Kidney capillary endothelial cell (primary cell): ENCODE measurements at regions not wholly inside any gene's neighbourhood (a gene's known extent, or its start where the extent isn't known, plus 50 kb on each side); places are given as distances from the start of the nearest gene placed in this dataset.
"Not testable (repeated sequence)": the region's sequence is repeated elsewhere in the genome, so short reads cannot be mapped to it uniquely, and the experiment has no call there.

ENCODE experiments used
- DNase-seq: peaks from one replicate; pipeline ENCODE4 v3.0.0-alpha.2; 2018; ENCODE audit warnings: low spot score

- not testable (repeated sequence) for DNase-seq
Observed at GRCh38 chr16:29578898-29579297, 72.7 kb upstream of the NPIPB12 start.

- DNase-seq, result not testable (repeated sequence)
Observed at GRCh38 chr16:29581764-29582163, 75.6 kb upstream of the NPIPB12 start.

- not testable (repeated sequence) for DNase-seq
Observed at GRCh38 chr16:29591919-29592318, 71.1 kb upstream of the SPN start.

- DNase-seq, result not testable (repeated sequence)
Observed at GRCh38 chr16:29594269-29594925, 68.7 kb upstream of the SPN start.

- peak; percentile 63 for DNase-seq
Observed at GRCh38 chr16:29594926-29595838, 67.9 kb upstream of the SPN start.

- not testable (repeated sequence) for DNase-seq
Observed at GRCh38 chr16:29597030-29597429, 66.0 kb upstream of the SPN start.

GRCh38 chr16:29600111-29601000, 62.7 kb upstream of the SPN start:
- DNase-seq, result not testable (repeated sequence)

- not testable (repeated sequence) for DNase-seq
Observed at GRCh38 chr16:29602247-29602625, 60.8 kb upstream of the SPN start.

GRCh38 chr16:29602683-29603088, 60.4 kb upstream of the SPN start:
- not testable (repeated sequence) for DNase-seq

GRCh38 chr16:29604631-29605549, 58.2 kb upstream of the SPN start:
- DNase-seq, result not testable (repeated sequence)

GRCh38 chr16:29605593-29606205, 57.3 kb upstream of the SPN start:
- DNase-seq, result not testable (repeated sequence)

GRCh38 chr16:29606669-29607427, 56.2 kb upstream of the SPN start:
- DNase-seq, result not testable (repeated sequence)

- not testable (repeated sequence) for DNase-seq
Observed at GRCh38 chr16:29607428-29607823, 55.6 kb upstream of the SPN start.

GRCh38 chr16:29612381-29613306, 50.4 kb upstream of the SPN start:
- DNase-seq, result not testable (repeated sequence)
